ENCODE measurements at regions not wholly inside any gene's neighbourhood (a gene's known extent, or its start where the extent isn't known, plus 50 kb on each side); places are given as distances from the start of the nearest gene placed in this dataset.

DNA sequence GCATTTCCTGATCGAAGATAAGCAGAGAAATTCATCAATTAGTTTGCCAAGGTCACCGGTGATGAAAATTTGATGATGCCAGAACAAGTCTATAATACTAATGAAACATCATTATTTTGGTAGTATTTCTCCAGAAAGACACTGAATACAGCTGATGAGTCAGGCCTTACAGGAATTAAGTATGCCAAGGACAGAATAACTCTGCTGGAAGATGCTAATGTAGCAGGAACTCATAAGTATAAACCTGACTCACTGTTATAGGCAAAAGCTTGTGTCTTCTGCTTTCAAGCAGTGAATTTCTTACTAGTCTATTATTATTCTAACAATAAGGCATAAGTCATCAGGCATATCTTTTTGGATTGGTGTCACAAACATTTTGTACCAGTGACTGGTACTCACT lies 1825.1 kb upstream of the IGFBP7 start:
- in situ Hi-C loops (cut with HindIII; ENCODE audit: low sequenced_read_pairs) = no loop called here

DNA sequence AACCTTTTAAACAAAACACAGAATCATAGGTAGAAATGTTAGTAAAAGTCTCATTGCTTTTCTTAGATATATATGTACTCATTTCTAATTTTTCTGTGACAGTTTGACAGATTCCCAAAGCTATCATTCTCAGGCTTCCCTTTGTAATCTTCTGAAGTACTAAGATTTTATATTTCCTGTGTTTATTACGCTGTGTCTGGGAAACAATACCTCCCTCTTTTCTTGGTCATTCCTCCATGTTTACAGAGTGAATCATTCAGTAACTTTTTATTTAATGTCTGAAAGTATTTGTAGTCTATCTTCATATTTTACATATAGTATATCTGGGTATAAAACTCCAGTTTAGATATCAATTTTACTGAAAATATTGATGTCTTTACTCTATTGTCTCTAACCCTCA lies 1826.3 kb upstream of the IGFBP7 start:
- in situ Hi-C loops (cut with HindIII; ENCODE audit: low sequenced_read_pairs) = no loop called here

DNA sequence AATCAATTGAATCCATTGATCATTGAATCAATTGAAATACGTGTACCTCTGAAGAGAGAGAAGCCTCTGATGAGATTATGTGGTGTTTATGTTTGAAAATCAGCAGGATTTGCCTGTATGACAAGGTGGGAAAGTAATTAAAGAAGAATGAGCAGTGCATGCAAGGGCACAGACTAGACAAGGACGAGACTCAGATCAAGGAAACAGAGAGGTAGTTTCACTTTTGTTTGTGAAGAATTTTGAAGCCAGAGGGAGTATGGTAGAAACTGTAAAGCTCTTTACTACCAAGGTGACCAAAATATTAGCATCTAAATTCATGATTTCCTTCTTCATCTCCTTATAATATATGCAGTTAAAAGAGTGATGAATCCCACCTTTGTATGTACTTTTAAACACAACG lies 1830.0 kb upstream of the IGFBP7 start:
- in situ Hi-C loops (cut with HindIII; ENCODE audit: low sequenced_read_pairs) = no loop called here

DNA sequence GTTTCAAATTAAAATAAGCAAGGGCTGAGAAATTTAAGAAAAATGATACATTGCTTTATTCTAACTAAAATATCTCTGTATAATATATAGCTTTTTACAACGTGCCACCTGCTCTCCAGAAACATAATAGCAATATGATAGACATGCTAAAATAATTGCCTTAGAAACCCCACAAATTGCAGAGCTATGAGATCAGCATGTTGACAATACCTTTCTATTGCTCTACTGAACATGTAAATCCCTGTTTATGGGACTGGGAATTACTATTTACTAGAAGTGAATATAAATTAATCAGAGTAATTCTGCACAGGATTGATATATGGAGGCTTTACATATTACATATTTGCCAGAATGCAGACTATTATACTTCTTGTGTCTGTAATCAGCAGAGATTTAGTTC lies 1831.1 kb upstream of the IGFBP7 start:
- in situ Hi-C loops (cut with HindIII; ENCODE audit: low sequenced_read_pairs) = no loop called here

DNA sequence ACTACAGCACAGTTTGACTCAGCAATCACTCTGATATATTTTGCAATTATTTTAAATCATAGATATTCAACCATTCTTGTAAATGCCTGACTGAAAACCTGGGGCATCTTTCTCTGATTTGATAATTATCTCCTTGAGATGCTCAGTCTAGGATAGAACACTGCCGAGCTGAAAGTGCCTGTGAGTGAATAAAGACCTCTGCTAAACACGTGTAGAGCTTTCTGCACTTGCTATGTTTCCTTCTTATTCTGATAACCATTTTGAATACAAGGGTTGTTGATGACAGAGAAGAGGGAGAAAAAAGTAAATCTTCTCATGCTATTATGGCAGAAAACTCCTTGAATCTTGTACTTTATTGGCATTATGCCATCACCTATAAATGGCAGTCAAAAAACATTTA lies 1843.4 kb upstream of the IGFBP7 start:
- in situ Hi-C loops (cut with HindIII; ENCODE audit: low sequenced_read_pairs) = no loop called here

DNA sequence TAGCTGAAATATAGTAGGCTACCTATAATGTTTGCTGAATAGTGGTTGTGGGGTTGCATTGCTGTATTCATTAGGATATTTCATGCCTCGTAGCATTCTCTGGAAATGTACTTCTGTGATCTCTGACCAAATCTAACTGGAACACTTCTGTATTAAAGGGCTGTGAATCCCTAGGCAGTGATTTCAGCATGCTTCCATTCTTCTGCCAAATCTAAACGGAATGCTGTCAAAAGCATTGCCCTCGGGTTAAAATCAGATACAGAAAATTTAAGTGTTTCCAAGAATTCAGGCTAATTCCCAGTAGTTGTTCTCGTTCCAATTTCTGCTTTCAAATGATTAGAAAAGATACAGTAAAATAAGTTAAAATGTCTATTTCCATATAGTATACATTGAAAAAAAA lies 1847.5 kb upstream of the IGFBP7 start:
- in situ Hi-C loops (cut with HindIII; ENCODE audit: low sequenced_read_pairs) = no loop called here

DNA sequence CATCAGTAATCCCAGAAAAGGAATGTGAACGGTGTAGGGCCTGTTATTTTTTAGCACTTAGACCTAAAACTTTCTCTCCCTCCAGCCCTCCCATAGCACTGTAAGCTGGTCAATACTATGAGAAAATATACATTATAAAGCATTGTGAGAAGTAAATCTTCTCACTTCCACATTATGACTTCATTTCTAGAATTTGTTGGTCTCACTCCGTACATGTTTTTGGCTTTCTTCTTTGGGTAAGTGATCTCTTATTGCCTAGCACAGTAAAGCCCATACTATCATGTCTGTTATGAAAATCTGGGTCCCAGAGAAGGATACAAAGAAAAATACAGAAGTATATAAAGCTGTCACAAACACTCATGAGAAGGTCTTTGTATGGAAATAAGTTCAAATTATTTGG lies 1851.1 kb upstream of the IGFBP7 start:
- in situ Hi-C loops (cut with HindIII; ENCODE audit: low sequenced_read_pairs) = no loop called here

DNA sequence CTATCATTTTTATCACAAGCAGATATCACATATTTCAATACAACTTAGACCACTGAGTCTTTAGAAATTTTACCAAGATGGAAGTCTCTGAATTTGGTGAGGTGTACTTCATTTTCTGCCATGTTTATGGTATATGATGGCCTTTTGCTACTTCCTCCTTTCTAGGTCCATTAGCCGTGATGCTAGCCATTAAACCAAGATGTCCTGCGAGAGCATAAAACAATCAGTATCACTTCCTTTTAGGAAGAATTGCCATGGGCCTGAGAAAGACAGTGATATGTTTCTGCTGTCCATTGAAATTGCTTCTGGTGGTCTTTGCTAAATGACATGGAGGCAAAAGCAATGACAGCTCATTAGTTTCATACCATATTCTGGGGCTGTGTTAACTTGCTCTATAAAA lies 1851.7 kb upstream of the IGFBP7 start:
- in situ Hi-C loops (cut with HindIII; ENCODE audit: low sequenced_read_pairs) = no loop called here

DNA sequence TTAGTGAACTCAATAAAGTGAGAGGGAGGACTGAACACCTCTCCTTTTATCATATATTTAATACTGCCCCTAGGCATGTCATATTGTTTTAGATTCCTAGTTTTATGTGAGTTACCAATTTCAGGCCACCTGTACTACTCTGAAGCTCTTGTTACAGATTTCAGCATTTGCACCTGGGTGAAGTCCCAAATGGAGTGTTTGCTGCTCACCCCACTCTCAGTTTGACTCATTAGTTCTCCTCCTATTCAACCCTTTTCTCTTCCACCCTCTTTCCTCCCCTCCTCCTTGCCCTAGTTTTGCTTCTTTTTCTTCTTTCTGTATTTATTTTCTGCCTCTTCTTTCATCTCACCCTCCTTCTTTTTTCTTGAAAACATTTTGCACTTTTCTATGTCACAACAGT lies 1852.2 kb upstream of the IGFBP7 start:
- in situ Hi-C loops (cut with HindIII; ENCODE audit: low sequenced_read_pairs) = no loop called here

DNA sequence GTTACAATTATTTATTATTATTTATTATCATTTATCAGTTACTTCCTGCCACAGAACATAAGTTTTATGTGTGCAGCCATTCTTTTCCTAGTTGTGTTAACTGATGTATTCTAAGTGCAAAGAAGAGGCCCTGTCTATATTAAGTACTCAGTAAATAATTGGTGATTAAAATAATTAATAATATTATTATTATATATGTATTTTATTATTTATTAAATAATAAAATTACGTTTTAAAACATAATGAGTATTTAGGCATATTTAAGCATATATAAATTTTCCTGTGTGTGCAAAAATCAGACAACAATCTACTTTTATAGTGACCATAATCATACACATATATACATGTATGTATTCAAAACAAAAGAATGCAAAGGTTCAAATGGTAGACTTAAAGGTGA lies 1871.6 kb upstream of the IGFBP7 start:
- in situ Hi-C loops (cut with HindIII; ENCODE audit: low sequenced_read_pairs) = no loop called here

DNA sequence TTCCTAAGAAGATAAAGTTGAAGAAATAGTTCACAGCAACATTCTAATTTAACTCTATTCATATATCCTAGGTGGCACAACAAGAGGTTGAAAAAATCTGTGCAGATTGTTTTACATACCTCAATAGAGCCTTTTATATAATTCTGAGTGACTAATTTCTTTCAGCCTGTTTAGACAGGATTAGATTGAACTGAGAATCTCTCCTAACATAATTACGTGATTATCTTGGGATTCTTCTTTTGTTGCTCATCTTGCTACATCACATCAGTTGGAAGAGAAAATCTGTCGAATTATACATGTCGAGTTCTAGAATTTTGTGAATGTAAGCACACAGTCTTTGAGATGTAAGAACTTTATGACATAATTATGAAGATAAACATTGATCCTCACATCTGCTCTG lies 1873.7 kb upstream of the IGFBP7 start:
- in situ Hi-C loops (cut with HindIII; ENCODE audit: low sequenced_read_pairs) = no loop called here

DNA sequence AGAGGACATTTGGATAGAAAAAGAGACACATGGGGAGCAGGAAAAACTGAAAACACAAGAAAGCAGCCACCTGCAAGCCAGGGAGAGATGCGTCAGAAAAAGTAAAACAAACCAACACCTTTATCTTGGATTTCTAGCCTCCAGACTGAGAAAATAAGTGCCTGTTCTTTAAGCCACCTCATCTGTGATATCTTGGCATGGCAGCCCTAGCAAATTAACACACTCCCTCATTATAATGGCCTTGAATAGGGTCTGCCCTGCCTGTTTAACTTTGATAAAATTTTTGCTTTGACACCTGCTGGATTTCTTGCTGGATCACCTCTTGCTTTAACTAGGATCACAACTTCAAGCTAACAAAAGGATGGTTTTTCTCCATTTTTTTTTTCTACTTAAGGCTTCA lies 1892.0 kb upstream of the IGFBP7 start:
- in situ Hi-C loops (cut with HindIII; ENCODE audit: low sequenced_read_pairs) = no loop called here

DNA sequence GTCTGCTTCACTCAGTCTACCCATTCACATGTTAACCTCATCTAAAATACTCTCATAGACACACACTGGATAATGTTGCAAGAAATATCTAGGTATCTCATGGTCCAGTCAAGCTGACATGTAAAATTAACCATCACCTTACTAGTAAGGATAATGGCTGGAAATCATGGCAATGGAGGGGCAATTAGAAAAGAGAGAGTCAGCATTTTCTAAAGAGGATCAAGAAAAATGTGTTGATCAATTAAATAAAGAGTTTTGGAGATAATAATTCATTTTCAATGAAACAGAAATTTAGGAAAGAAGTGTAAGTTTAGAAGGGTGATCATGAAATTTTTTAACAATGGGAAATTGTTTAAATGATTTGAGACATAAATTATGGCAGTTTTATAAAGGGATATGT lies 1914.1 kb upstream of the IGFBP7 start:
- in situ Hi-C loops (cut with HindIII; ENCODE audit: low sequenced_read_pairs) = no loop called here

DNA sequence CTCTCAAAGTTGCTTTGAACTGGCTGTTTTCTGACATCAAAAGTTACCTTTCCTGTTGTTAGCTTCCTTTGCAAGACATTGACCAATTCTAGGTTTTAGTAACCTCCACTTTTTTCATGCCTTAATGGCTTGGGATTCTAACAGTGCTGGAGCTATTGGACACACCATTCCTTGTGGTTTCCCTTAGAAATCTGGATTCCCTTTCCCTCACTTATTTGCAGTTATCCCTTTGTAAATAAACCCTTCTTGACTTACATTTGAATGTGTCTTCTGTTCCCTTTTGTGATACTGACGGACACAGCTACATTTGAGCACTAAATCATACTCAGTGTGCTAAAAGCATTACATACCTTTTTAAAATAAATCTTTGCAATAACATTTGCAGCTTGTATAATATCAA lies 1927.6 kb upstream of the IGFBP7 start:
- in situ Hi-C loops (cut with HindIII; ENCODE audit: low sequenced_read_pairs) = no loop called here

DNA sequence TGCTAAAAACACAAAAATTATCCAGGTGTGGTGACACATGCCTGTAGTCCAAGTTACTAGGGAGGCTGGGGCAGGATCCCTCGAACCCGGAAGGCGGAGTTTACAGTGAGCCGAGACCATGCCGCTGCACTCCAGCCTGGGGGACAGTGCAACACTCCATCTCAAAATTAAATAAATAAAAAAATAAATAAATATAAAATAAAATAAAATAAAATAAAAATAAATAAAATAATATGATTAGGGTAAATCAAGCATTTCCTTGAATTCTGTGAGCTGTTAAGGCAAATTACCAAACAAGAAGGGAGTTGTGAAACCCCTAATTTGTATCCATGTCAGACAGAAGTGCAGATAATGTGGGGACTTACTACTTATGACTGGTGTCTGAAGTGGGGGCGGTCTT lies 1928.9 kb upstream of the IGFBP7 start:
- in situ Hi-C loops (cut with HindIII; ENCODE audit: low sequenced_read_pairs) = no loop called here

DNA sequence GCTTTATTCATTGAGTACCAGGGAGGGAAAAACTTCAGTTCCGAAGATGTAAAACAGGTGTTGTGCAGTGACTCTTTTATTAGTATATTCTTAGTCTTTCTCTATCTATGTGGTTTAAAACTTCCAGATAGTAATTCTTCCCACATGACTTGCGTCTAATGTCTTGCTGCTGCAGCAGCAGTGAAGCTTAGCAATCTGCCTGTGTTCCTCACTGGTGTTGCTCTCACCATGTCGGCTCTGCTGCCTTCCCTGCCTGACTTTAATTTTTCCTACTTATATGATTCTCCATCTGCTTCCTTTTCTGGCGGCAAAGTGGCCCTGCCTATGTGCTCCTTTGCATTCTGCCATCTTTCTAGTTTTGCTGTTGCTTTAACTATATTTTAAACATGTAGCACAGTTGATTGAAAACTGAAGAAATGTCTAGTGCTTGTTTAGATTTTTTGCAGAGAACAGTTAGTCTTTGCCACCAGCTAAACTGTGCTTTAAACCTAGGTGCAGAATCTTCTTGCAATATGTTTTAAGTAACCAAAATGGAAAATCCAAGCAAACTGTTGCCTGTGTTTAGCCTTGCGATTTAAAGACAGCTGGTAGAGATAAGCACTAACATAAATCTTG lies 1934.2 kb upstream of the IGFBP7 start:
- in situ Hi-C loops (cut with HindIII; ENCODE audit: low sequenced_read_pairs) = no loop called here

DNA sequence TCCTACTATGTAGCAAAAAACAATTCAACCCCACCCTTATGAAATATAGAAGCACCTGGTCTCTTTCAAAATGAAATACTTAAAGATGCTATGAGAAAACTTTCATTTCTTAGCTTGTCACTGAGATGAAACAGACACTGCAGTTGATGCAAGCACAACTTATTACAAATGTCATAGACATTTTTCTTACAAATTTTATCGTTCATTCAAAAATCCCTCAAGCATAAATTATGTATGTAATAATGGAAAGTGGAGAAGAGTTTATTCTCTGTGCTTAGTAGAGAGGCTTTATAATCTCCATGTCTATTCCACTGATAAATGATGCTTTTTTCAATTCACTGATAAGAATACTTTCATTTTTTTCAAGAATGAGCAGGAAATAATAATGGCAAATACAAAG lies 1943.9 kb upstream of the IGFBP7 start:
- in situ Hi-C loops (cut with HindIII; ENCODE audit: low sequenced_read_pairs) = no loop called here

DNA sequence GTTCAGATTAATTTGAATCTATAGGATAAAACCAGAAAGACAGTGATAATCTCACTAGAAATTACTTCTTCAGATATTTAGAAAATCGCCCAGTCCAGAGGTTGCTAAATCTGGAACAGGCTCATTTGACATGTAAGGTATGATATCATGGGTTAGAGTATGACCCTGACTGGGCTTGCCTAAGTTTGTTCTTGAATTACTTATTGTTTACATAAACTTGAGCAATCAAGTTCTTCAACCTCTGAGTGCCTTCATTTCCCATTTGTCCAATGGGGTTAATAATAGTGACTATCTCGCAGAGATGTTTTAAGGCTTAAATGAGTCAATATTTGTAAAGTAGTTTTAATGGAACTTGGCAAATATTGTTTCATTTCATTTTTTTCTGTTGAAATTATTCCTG lies 1947.6 kb upstream of the IGFBP7 start:
- in situ Hi-C loops (cut with HindIII; ENCODE audit: low sequenced_read_pairs) = no loop called here

DNA sequence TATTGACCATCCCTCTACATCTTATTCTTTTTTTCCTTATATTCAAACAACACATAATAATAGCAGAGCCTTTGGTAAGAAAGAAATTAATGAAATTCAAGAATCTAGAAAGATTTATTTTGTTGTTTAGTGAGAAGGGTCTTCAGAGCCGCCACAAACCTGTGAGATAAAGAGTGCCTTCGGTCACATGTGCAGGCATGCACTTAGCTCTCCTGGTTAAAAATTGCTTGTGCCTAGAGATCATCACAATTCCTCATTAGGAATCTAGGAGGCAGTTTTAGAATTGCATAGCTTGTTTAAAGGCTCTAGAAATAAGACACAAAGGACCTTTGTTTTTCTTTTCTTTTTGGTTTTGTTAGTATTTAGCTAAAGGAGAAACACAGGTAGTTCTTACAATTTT lies 1948.4 kb upstream of the IGFBP7 start:
- in situ Hi-C loops (cut with HindIII; ENCODE audit: low sequenced_read_pairs) = no loop called here

DNA sequence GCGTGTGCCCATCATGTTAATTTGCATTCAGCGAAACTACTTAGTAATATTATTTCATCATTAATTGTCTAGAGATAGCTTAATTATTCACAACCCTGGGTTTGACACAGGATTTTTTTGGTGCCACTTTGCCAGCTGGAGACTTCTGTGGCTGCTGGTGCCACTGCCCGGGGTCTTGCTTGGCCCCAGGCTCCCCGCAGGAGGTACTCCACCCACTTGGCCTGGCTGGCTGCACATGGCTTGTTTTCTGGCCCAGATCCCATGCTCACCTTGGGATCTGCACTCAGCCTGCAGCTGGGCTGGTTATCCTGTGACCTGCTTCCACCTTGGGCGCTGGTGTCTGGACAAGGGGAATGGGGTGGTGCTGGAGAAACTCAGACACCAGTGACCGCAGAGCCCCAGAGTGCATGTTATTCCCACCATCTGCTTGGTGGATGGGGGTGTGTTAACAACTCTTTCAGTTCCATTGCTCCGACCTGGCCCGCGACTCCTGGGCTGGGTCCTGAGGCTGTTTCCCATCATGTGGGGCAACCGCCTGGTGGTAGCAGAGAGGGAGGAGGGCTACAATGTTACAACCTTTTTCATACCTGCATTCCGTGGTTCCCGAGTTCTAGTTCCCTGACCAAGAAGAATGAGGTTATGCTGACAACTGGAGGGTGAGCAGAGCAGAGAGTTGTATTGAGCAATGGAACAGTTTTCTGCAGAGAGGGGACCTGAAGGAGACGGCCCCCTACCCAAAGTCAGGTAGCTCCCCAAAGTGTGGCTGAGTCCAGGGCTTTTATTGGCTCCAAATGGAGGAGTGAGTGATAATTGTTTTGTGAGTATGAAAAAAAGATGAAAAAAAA lies 1950.0 kb upstream of the IGFBP7 start:
- in situ Hi-C loops (cut with HindIII; ENCODE audit: low sequenced_read_pairs) = no loop called here

DNA sequence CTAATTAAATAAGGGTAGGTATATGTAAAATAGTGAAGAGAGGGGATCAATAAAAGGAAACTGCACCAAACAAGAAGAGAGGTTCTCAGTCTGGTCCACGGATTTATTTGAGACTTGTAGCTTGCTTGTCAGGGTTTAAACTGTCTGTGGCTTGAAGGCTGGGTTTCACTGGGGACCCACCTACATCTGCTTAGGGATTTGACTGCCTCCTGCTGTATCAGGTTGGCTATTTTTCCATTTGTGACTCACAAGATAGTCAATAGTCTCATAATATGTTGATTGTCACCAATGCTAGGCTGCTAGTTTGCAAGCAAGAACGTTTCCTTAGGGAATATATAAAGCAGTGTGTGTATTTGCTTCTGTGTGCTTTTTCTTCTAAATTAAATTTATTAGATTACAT lies 1950.7 kb upstream of the IGFBP7 start:
- in situ Hi-C loops (cut with HindIII; ENCODE audit: low sequenced_read_pairs) = no loop called here

DNA sequence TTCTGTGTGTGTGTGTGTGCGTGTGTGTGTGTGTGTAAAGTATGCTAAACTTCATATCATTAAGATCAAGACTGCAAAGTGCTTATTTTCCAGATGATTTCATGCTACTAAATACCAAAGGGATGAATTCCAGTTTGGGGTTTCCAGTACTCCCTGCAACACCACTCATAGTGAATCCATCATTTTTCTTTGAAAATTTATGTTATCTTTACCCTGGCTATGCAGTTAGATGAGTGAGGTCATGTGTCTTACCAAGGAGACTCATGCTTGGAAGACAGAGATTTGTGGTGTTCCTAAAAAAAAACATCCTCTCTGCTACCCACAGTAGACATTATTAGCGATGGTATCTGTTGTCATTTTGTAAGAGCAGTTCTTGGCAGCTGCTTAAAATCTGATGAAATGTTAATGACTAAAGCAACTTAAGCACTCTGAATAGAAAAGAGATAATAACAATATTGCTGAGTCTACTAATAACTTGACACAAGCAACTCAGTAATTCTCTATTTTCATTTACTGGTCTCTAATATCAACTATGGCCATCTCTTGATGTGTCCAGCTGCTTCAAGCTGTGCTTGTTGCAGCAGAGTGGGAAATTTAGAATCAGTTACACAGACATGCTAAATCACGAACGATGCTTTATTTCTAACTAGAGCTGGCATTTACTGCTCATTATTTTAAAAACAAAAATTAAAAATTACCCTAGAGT lies 1953.0 kb upstream of the IGFBP7 start:
- in situ Hi-C loops (cut with HindIII; ENCODE audit: low sequenced_read_pairs) = no loop called here
